GM19467 (cell line): ENCODE measurements at regions not wholly inside any gene's neighbourhood (a gene's known extent, or its start where the extent isn't known, plus 50 kb on each side); places are given as distances from the start of the nearest gene placed in this dataset.

Experiments
- ATAC-seq: cut with Tn5 transposase; IDR thresholded peaks from one replicate; pipeline ENCODE4 v1.9.1; 2021; ENCODE audit warnings: mild to moderate bottlenecking, moderate library complexity; ENCODE audit not compliant: unreplicated experiment

- ATAC-seq, result peak; percentile 57
These were observed 682.0 kb downstream of the KCTD8 start for GRCh38 chr4:43766648-43767047.

- no peak for ATAC-seq
These were observed 672.2 kb downstream of the KCTD8 start for GRCh38 chr4:43776371-43776770.

- ATAC-seq, result no peak
These were observed 670.3 kb downstream of the KCTD8 start for GRCh38 chr4:43778187-43778915.

GRCh38 chr4:43781125-43781524 is 667.5 kb downstream of the KCTD8 start:
- no peak for ATAC-seq

- no peak for ATAC-seq
These were observed 666.2 kb downstream of the KCTD8 start for GRCh38 chr4:43782391-43782790.

- ATAC-seq, result no peak
These were observed 632.5 kb downstream of the KCTD8 start for GRCh38 chr4:43816116-43816515.

GRCh38 chr4:43822621-43823020 is 626.0 kb downstream of the KCTD8 start:
- ATAC-seq, result no peak

- no peak for ATAC-seq
These were observed 612.7 kb downstream of the KCTD8 start for GRCh38 chr4:43835869-43836268.

- ATAC-seq, result no peak
These were observed 611.4 kb downstream of the KCTD8 start for GRCh38 chr4:43837171-43837570.

- no peak for ATAC-seq
These were observed 611.0 kb downstream of the KCTD8 start for GRCh38 chr4:43837604-43838003.

GRCh38 chr4:43842594-43842993 is 606.0 kb downstream of the KCTD8 start:
- no peak for ATAC-seq

- no peak for ATAC-seq
These were observed 605.1 kb downstream of the KCTD8 start for GRCh38 chr4:43843501-43843900.

- ATAC-seq, result no peak
These were observed 602.5 kb downstream of the KCTD8 start for GRCh38 chr4:43846111-43846587.

- ATAC-seq, result no peak
These were observed 594.9 kb downstream of the KCTD8 start for GRCh38 chr4:43853565-43854264.

GRCh38 chr4:43855283-43855682 is 593.3 kb downstream of the KCTD8 start:
- ATAC-seq, result no peak

- no peak for ATAC-seq
These were observed 583.9 kb downstream of the KCTD8 start for GRCh38 chr4:43864616-43865146.

- no peak for ATAC-seq
These were observed 580.7 kb downstream of the KCTD8 start for GRCh38 chr4:43867908-43868307.

- no peak for ATAC-seq
These were observed 573.0 kb downstream of the KCTD8 start for GRCh38 chr4:43875655-43876054.

- no peak for ATAC-seq
These were observed 566.1 kb downstream of the KCTD8 start for GRCh38 chr4:43882470-43882869.

- no peak for ATAC-seq
These were observed 562.4 kb downstream of the KCTD8 start for GRCh38 chr4:43886196-43886595.

- ATAC-seq, result no peak
These were observed 549.8 kb downstream of the KCTD8 start for GRCh38 chr4:43898836-43899235.

GRCh38 chr4:43903456-43903855 is 545.2 kb downstream of the KCTD8 start:
- ATAC-seq, result no peak
